ENCODE measurements at regions not wholly inside any gene's neighbourhood (a gene's known extent, or its start where the extent isn't known, plus 50 kb on each side); places are given as distances from the start of the nearest gene placed in this dataset.

GRCh38 chr3:18611991-18612390, 186.9 kb upstream of the SATB1 start:
- TF ChIP-seq RAD21 (IDR thresholded peaks at IDR 0.05; ENCODE audit: low read depth) (no peak), EP300 (IDR thresholded peaks at IDR 0.05; ENCODE audit: borderline replicate concordance) (no peak), CEBPB (IDR thresholded peaks at IDR 0.05) (no peak), TAF1 (IDR thresholded peaks at IDR 0.05; ENCODE audit: low read depth) (no peak), TCF12 (IDR thresholded peaks at IDR 0.05; ENCODE audit: low read depth) (no peak), FOXM1 (IDR thresholded peaks at IDR 0.05; ENCODE audit: borderline replicate concordance, low read depth) (no peak)

Data from Ishikawa (cell line).